ENCODE measurements at regions not wholly inside any gene's neighbourhood (a gene's known extent, or its start where the extent isn't known, plus 50 kb on each side); places are given as distances from the start of the nearest gene placed in this dataset.

DNA sequence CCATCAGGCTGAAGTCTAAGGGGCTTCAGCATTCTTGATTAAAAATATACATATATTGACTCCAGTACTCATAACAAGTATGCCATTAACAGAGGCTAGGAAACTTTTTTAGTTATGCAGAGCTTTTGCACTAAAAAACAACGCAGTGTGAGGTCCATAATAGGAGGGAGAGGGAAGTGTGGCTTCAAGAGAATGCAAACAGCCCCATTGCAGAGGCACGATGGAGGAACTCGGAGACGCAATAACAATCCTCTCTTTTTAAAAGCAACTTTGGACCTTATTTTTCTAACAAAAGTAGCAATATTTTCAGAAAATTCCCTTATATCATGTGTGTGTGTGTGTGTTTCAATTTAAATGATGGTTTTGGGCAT, 150.0 kb upstream of the PTCH1 start (continued):
- TF ChIP-seq, protein P1, sequence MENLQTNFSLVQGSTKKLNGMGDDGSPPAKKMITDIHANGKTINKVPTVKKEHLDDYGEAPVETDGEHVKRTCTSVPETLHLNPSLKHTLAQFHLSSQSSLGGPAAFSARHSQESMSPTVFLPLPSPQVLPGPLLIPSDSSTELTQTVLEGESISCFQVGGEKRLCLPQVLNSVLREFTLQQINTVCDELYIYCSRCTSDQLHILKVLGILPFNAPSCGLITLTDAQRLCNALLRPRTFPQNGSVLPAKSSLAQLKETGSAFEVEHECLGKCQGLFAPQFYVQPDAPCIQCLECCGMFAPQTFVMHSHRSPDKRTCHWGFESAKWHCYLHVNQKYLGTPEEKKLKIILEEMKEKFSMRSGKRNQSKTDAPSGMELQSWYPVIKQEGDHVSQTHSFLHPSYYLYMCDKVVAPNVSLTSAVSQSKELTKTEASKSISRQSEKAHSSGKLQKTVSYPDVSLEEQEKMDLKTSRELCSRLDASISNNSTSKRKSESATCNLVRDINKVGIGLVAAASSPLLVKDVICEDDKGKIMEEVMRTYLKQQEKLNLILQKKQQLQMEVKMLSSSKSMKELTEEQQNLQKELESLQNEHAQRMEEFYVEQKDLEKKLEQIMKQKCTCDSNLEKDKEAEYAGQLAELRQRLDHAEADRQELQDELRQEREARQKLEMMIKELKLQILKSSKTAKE (CRISPR knock-in tag; IDR thresholded peaks at IDR 0.05; ENCODE audit: borderline replicate concordance): no peak
- no peak for TF ChIP-seq NR2F1 (CRISPR knock-in tag; IDR thresholded peaks at IDR 0.05)
- no peak for TF ChIP-seq ZBTB42 (CRISPR knock-in tag; IDR thresholded peaks at IDR 0.05)
- TF ChIP-seq PHF21A (CRISPR knock-in tag; IDR thresholded peaks at IDR 0.05): no peak
- TF ChIP-seq SRSF4 (IDR thresholded peaks at IDR 0.05; ENCODE audit: low read depth, low read length, poor library complexity, severe bottlenecking): no peak
- TF ChIP-seq, protein P2, sequence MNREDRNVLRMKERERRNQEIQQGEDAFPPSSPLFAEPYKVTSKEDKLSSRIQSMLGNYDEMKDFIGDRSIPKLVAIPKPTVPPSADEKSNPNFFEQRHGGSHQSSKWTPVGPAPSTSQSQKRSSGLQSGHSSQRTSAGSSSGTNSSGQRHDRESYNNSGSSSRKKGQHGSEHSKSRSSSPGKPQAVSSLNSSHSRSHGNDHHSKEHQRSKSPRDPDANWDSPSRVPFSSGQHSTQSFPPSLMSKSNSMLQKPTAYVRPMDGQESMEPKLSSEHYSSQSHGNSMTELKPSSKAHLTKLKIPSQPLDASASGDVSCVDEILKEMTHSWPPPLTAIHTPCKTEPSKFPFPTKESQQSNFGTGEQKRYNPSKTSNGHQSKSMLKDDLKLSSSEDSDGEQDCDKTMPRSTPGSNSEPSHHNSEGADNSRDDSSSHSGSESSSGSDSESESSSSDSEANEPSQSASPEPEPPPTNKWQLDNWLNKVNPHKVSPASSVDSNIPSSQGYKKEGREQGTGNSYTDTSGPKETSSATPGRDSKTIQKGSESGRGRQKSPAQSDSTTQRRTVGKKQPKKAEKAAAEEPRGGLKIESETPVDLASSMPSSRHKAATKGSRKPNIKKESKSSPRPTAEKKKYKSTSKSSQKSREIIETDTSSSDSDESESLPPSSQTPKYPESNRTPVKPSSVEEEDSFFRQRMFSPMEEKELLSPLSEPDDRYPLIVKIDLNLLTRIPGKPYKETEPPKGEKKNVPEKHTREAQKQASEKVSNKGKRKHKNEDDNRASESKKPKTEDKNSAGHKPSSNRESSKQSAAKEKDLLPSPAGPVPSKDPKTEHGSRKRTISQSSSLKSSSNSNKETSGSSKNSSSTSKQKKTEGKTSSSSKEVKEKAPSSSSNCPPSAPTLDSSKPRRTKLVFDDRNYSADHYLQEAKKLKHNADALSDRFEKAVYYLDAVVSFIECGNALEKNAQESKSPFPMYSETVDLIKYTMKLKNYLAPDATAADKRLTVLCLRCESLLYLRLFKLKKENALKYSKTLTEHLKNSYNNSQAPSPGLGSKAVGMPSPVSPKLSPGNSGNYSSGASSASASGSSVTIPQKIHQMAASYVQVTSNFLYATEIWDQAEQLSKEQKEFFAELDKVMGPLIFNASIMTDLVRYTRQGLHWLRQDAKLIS (CRISPR knock-in tag; IDR thresholded peaks at IDR 0.05): no peak

Measured in HepG2 (cell line).